Karpas-422 (cell line): ENCODE measurements at regions not wholly inside any gene's neighbourhood (a gene's known extent, or its start where the extent isn't known, plus 50 kb on each side); places are given as distances from the start of the nearest gene placed in this dataset.
"Not testable (repeated sequence)": the region's sequence is repeated elsewhere in the genome, so short reads cannot be mapped to it uniquely, and the experiment has no call there.

Experiments used
- DNase-seq: peaks from one replicate; pipeline ENCODE4 v3.0.0-alpha.2; 2015
- H2AFZ ChIP-seq: fragments of 200-600 bp; sonication (generic); 2 replicates; pipeline ENCODE4 v1.6.1; 2014; ENCODE audit warnings: antibody characterized with exemption, low read length, mixed read lengths
- H3K27ac ChIP-seq: fragments of 200-600 bp; sonication (generic); 2 replicates; pipeline ENCODE4 v1.5.1; 2014; ENCODE audit warnings: mild to moderate bottlenecking, low read length, moderate library complexity
- H3K27me3 ChIP-seq: fragments of 200-600 bp; sonication (generic); 2 replicates; pipeline ENCODE4 v1.6.1; 2014; ENCODE audit warnings: low read length, mixed read lengths
- H3K36me3 ChIP-seq: fragments of 200-600 bp; sonication (generic); 2 replicates; pipeline ENCODE4 v1.6.1; 2014; ENCODE audit warnings: low read length, mixed read lengths; ENCODE audit not compliant: insufficient read depth
- H3K4me1 ChIP-seq: fragments of 200-600 bp; sonication (generic); 2 replicates; pipeline ENCODE4 v1.6.1; 2014; ENCODE audit warnings: mild to moderate bottlenecking, low read length, mixed read lengths
- H3K4me2 ChIP-seq: fragments of 200-600 bp; sonication (generic); 2 replicates; pipeline ENCODE4 v1.6.1; 2014; ENCODE audit warnings: low read length, low read depth, mild to moderate bottlenecking; ENCODE audit not compliant: poor library complexity, severe bottlenecking
- H3K4me3 ChIP-seq: fragments of 200-600 bp; sonication (generic); 2 replicates; pipeline ENCODE4 v1.5.1; 2014; ENCODE audit warnings: mild to moderate bottlenecking, antibody characterized with exemption, low read length, mixed read lengths
- H3K79me2 ChIP-seq: fragments of 200-600 bp; sonication (generic); 2 replicates; pipeline ENCODE4 v1.6.1; 2014; ENCODE audit warnings: mild to moderate bottlenecking, low read length, mixed read lengths
- H3K9ac ChIP-seq: fragments of 200-600 bp; sonication (generic); 2 replicates; pipeline ENCODE4 v1.6.0; 2014; ENCODE audit warnings: low read length
- H3K9me2 ChIP-seq: fragments of 200-600 bp; sonication (generic), shearing (Covaris generic); replicated peaks from 2 replicates; pipeline ENCODE4 v1.6.0; 2014; ENCODE audit warnings: mild to moderate bottlenecking, low read length, moderate library complexity; ENCODE audit not compliant: insufficient read depth
- H3K9me3 ChIP-seq: fragments of 300-700, 200-600 bp; sonication (generic); 2 replicates; pipeline ENCODE4 v1.6.1; 2014; ENCODE audit warnings: low read length, mixed read lengths
- H4K20me1 ChIP-seq: fragments of 200-600 bp; sonication (generic); 2 replicates; pipeline ENCODE4 v1.6.1; 2014; ENCODE audit warnings: mild to moderate bottlenecking, antibody characterized with exemption, low read length, low read depth; ENCODE audit not compliant: insufficient read depth

GRCh38 chr5:99176186-99176585 lies 247.4 kb upstream of the CHD1 start:
- Histone ChIP-seq H3K4me3 (no peak overlapping the region), H3K4me1 (no peaks in the 10 kb centered on the region), H3K9ac (no peak overlapping the region), H2AFZ (no peak overlapping the region), H3K4me2 (no peak overlapping the region), H4K20me1 (no peaks in the 10 kb centered on the region), H3K9me2 (no peaks in the 10 kb centered on the region), H3K9me3 (no peaks in the 10 kb centered on the region), H3K36me3 (no peaks in the 10 kb centered on the region), H3K79me2 (no peaks in the 10 kb centered on the region), H3K27ac (no peak overlapping the region), H3K27me3 (no peaks in the 10 kb centered on the region)
- DNase-seq: no peak

- H3K4me2 ChIP-seq: no peak overlapping the region
- H3K36me3 ChIP-seq: no peaks in the 10 kb centered on the region
- no peaks in the 10 kb centered on the region for H3K9me2 ChIP-seq
- no peak overlapping the region for H3K27ac ChIP-seq
- no peak overlapping the region for H3K4me3 ChIP-seq
- H3K4me1 ChIP-seq: no peaks in the 10 kb centered on the region
- no peaks in the 10 kb centered on the region for H4K20me1 ChIP-seq
- DNase-seq: no peak
- no peak overlapping the region for H2AFZ ChIP-seq
- no peaks in the 10 kb centered on the region for H3K9me3 ChIP-seq
- no peak overlapping the region for H3K9ac ChIP-seq
- H3K27me3 ChIP-seq: no peaks in the 10 kb centered on the region
- no peaks in the 10 kb centered on the region for H3K79me2 ChIP-seq
These were observed 240.5 kb upstream of the CHD1 start for GRCh38 chr5:99169309-99169708.

GRCh38 chr5:99161538-99161937 lies 232.7 kb upstream of the CHD1 start:
- H3K9ac ChIP-seq, H3K27ac ChIP-seq, H3K27me3 ChIP-seq, DNase-seq, H3K9me3 ChIP-seq, H3K79me2 ChIP-seq, H3K4me2 ChIP-seq, H2AFZ ChIP-seq, H3K9me2 ChIP-seq, H3K4me3 ChIP-seq, H3K36me3 ChIP-seq, H3K4me1 ChIP-seq, H4K20me1 ChIP-seq: not testable (repeated sequence)

- Histone ChIP-seq H4K20me1 (no peaks in the 10 kb centered on the region), H3K4me3 (no peak overlapping the region), H3K4me2 (no peak overlapping the region), H3K36me3 (no peaks in the 10 kb centered on the region), H2AFZ (no peak overlapping the region), H3K27ac (no peak overlapping the region), H3K79me2 (no peaks in the 10 kb centered on the region), H3K4me1 (no peaks in the 10 kb centered on the region), H3K9me2 (no peaks in the 10 kb centered on the region), H3K9ac (no peak overlapping the region), H3K27me3 (no peaks in the 10 kb centered on the region), H3K9me3 (no peaks in the 10 kb centered on the region)
- no peak for DNase-seq
These were observed 227.9 kb upstream of the CHD1 start for GRCh38 chr5:99156688-99157087.

- H3K9me2 ChIP-seq, H3K36me3 ChIP-seq, H3K4me1 ChIP-seq, H2AFZ ChIP-seq, H4K20me1 ChIP-seq, H3K4me3 ChIP-seq, H3K9ac ChIP-seq, H3K9me3 ChIP-seq, DNase-seq, H3K79me2 ChIP-seq, H3K4me2 ChIP-seq, H3K27me3 ChIP-seq, H3K27ac ChIP-seq: not testable (repeated sequence)
These were observed 214.5 kb upstream of the CHD1 start for GRCh38 chr5:99143283-99143795.

- Histone ChIP-seq H2AFZ (no peak overlapping the region), H3K9me3 (no peaks in the 10 kb centered on the region), H3K36me3 (no peaks in the 10 kb centered on the region)
These were observed 212.8 kb upstream of the CHD1 start for GRCh38 chr5:99141534-99142128.

GRCh38 chr5:99138911-99139310 lies 210.1 kb upstream of the CHD1 start:
- H3K9me2 ChIP-seq: no peaks in the 10 kb centered on the region
- H2AFZ ChIP-seq: no peak overlapping the region

More at GRCh38 chr5:99141534-99142128, 212.8 kb upstream of the CHD1 start:
- Histone ChIP-seq H3K9me2 (0 out of 2 replicates have a peak, but pooled peaks cover 4% of the 10 kb centered on the region), H3K79me2 (no peaks in the 10 kb centered on the region), H3K9ac (no peak overlapping the region), H3K4me3 (no peak overlapping the region), H3K27ac (no peak overlapping the region), H3K4me2 (no peak overlapping the region), H3K4me1 (no peaks in the 10 kb centered on the region), H3K27me3 (no peaks in the 10 kb centered on the region), H4K20me1 (no peaks in the 10 kb centered on the region)
- no peak for DNase-seq

GRCh38 chr5:99133921-99134320 lies 205.1 kb upstream of the CHD1 start:
- H3K4me1 ChIP-seq: no peaks in the 10 kb centered on the region
- H2AFZ ChIP-seq: no peak overlapping the region
- no peaks in the 10 kb centered on the region for H3K36me3 ChIP-seq

More at GRCh38 chr5:99138911-99139310, 210.1 kb upstream of the CHD1 start:
- Histone ChIP-seq H3K9me3 (no peaks in the 10 kb centered on the region), H3K27ac (no peak overlapping the region), H3K36me3 (no peaks in the 10 kb centered on the region), H4K20me1 (no peaks in the 10 kb centered on the region), H3K27me3 (no peaks in the 10 kb centered on the region), H3K9ac (no peak overlapping the region), H3K79me2 (no peaks in the 10 kb centered on the region), H3K4me3 (no peak overlapping the region), H3K4me2 (no peak overlapping the region), H3K4me1 (no peaks in the 10 kb centered on the region)
- no peak for DNase-seq

More at GRCh38 chr5:99133921-99134320, 205.1 kb upstream of the CHD1 start:
- Histone ChIP-seq H3K9me2 (no peaks in the 10 kb centered on the region), H3K4me3 (no peak overlapping the region), H3K9me3 (no peaks in the 10 kb centered on the region), H4K20me1 (no peaks in the 10 kb centered on the region), H3K4me2 (no peak overlapping the region), H3K27ac (no peak overlapping the region), H3K27me3 (no peaks in the 10 kb centered on the region), H3K79me2 (no peaks in the 10 kb centered on the region), H3K9ac (no peak overlapping the region)
- no peak for DNase-seq
